A673 (cell line): ENCODE measurements at regions not wholly inside any gene's neighbourhood (a gene's known extent, or its start where the extent isn't known, plus 50 kb on each side); places are given as distances from the start of the nearest gene placed in this dataset.

Experiments
- BruUV-seq: library from RNA; stranded (reverse); fragments of 400-500 nt; replicated peaks from 2 replicates; lab custom pipeline; 2021; lab: Mats Ljungman, UMichigan
- CTCF ChIA-PET: fragments of 300-600 bp; sonication (Branson Sonifier 250); formaldehyde crosslinking; loops from one replicate; lab custom pipeline; 2022; ENCODE audit warnings: antibody characterized with exemption; lab: Charles Lee
- POLR2A ChIA-PET: fragments of 300-600 bp; sonication (Branson Sonifier 250); formaldehyde crosslinking; loops from one replicate; lab custom pipeline; 2022; ENCODE audit warnings: antibody characterized with exemption; ENCODE audit not compliant: low non-redundant PET; lab: Charles Lee
- DNase-seq: peaks from one replicate; pipeline ENCODE4 v3.0.0-alpha.2; 2015; ENCODE audit warnings: low spot score
- H3K27ac ChIP-seq: fragments of 200-600 bp; sonication (generic); 2 replicates; pipeline ENCODE4 v1.5.1; 2016; ENCODE audit warnings: mixed run types, low read depth, mild to moderate bottlenecking, mixed read lengths, antibody characterized with exemption, low read length; ENCODE audit not compliant: poor library complexity, severe bottlenecking
- H3K27me3 ChIP-seq: fragments of 200-600 bp; sonication (generic); replicated peaks from 2 replicates; pipeline ENCODE4 v1.6.1; 2017; ENCODE audit warnings: mixed run types, low read depth, mild to moderate bottlenecking, mixed read lengths, antibody characterized with exemption, low read length; ENCODE audit not compliant: insufficient read depth, poor library complexity
- H3K36me3 ChIP-seq: fragments of 200-600 bp; sonication (generic); 2 replicates; pipeline ENCODE4 v1.6.1; 2016; ENCODE audit warnings: mixed run types, mild to moderate bottlenecking, mixed read lengths, antibody characterized with exemption, low read length; ENCODE audit not compliant: insufficient read depth, poor library complexity, severe bottlenecking
- H3K4me1 ChIP-seq: fragments of 200-600 bp; sonication (generic); 2 replicates; pipeline ENCODE4 v1.6.1; 2017; ENCODE audit warnings: mixed run types, mild to moderate bottlenecking, mixed read lengths, antibody characterized with exemption, low read length; ENCODE audit not compliant: insufficient read depth, poor library complexity, severe bottlenecking
- H3K4me3 ChIP-seq: fragments of 200-600 bp; sonication (generic); 2 replicates; pipeline ENCODE4 v1.5.1; 2016; ENCODE audit warnings: low read depth, mixed run types, mild to moderate bottlenecking, mixed read lengths, low read length; ENCODE audit not compliant: poor library complexity, severe bottlenecking
- H3K9me3 ChIP-seq: fragments of 200-600 bp; sonication (generic); 2 replicates; pipeline ENCODE4 v1.6.1; 2016; ENCODE audit warnings: mixed run types, low read depth, mild to moderate bottlenecking, mixed read lengths, antibody characterized with exemption, low read length; ENCODE audit not compliant: poor library complexity, severe bottlenecking
- CTCF ChIP-seq: fragments of 300-800, 200-600 bp; sonication (generic); conservative IDR thresholded peaks from 2 replicates; pipeline ENCODE4 v1.5.1; 2017; ENCODE audit warnings: low read depth, mild to moderate bottlenecking, antibody characterized with exemption, low read length, moderate library complexity, mixed read lengths
- EZH2 ChIP-seq: fragments of 200-600 bp; sonication (generic); IDR thresholded peaks from 2 replicates; pipeline ENCODE4 v1.6.1; 2017; ENCODE audit warnings: borderline replicate concordance, low read depth, mild to moderate bottlenecking, mixed read lengths, antibody characterized with exemption, low read length; ENCODE audit not compliant: poor library complexity, severe bottlenecking
- intact Hi-C: fragments of 100-400 bp; cut with micrococcal nuclease; formaldehyde crosslinking; loops from one replicate; pipeline ENCODE4 v1.10.0; 2022; ENCODE audit not compliant: unreplicated experiment

GRCh38 chr12:94032368-94032767 lies 116.0 kb upstream of the PLXNC1 start:
- POLR2A ChIA-PET: no interaction called here
- Histone ChIP-seq H3K4me1 (no peaks in the 10 kb centered on the region), H3K36me3 (no peaks in the 10 kb centered on the region), H3K4me3 (no peak overlapping the region), H3K9me3 (no peaks in the 10 kb centered on the region), H3K27me3 (no peaks in the 10 kb centered on the region), H3K27ac (no peak overlapping the region)
- no TSS peak for BruUV-seq
- no peak for DNase-seq
- CTCF ChIA-PET: no interaction called here
- intact Hi-C loops: no loop called here
- TF ChIP-seq EZH2 (no peak), CTCF (no peak)

GRCh38 chr12:94033101-94033500 lies 115.3 kb upstream of the PLXNC1 start:
- H3K27me3 ChIP-seq: no peaks in the 10 kb centered on the region
- intact Hi-C loops: no loop called here
- no peaks in the 10 kb centered on the region for H3K36me3 ChIP-seq
- BruUV-seq: no TSS peak
- no peaks in the 10 kb centered on the region for H3K9me3 ChIP-seq
- no peak overlapping the region for H3K4me3 ChIP-seq
- H3K4me1 ChIP-seq: no peaks in the 10 kb centered on the region
- TF ChIP-seq CTCF (no peak), EZH2 (no peak)
- no peak overlapping the region for H3K27ac ChIP-seq
- POLR2A ChIA-PET: no interaction called here
- DNase-seq: no peak
- CTCF ChIA-PET: no interaction called here

DNA sequence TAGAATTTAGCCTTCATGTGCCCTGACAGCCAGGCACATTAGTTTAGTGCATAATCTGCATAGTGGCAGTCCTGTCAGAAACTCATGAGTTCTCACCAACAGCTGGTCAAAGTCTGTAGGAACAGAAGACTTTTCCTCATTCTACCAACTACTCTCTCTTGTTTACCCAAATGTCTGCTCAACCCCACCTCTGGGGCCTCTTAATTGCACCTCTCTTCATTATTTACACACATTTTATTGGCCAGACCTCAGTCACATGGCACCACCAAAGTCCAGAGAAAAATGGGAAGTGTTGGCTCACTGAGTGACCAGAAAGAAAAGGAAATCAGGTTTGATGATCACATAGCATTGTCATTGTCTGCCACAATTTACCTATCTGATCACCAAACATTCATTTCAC lies 114.6 kb upstream of the PLXNC1 start:
- intact Hi-C loops: no loop called here
- Histone ChIP-seq H3K4me3 (no peak overlapping the region), H3K27ac (no peak overlapping the region), H3K9me3 (no peaks in the 10 kb centered on the region), H3K36me3 (no peaks in the 10 kb centered on the region), H3K27me3 (no peaks in the 10 kb centered on the region), H3K4me1 (no peaks in the 10 kb centered on the region)
- CTCF ChIA-PET: no interaction called here
- POLR2A ChIA-PET: no interaction called here
- no peak for TF ChIP-seq CTCF
- TF ChIP-seq EZH2: no peak
- no TSS peak for BruUV-seq
- no peak for DNase-seq
